Transverse colon (tissue), 4 donors: ENCODE measurements at regions not wholly inside any gene's neighbourhood (a gene's known extent, or its start where the extent isn't known, plus 50 kb on each side); places are given as distances from the start of the nearest gene placed in this dataset.

Experiments used
- POLR2A ChIP-seq: fragments of 450-650 bp; IDR thresholded peaks from one replicate; pipeline ENCODE4 v1.6.1; 2016; ENCODE audit warnings: antibody characterized with exemption, mild to moderate bottlenecking, moderate library complexity
- POLR2AphosphoS5 ChIP-seq, 3 donors: sonication (generic); formaldehyde crosslinking; IDR thresholded peaks; one replicate each; pipeline ENCODE4 v1.6.1; 2016; ENCODE audit warnings: antibody characterized with exemption in 3 of 3
- TF ChIP-seq, protein P1 (sequence below), 5 experiments: fragments of 200-600 bp in 3 of 5; fragments of 450-650 bp in 2 of 5; sonication (generic) in 3 of 5; IDR thresholded peaks; 1 replicate in 2 of 5; 2 replicates in 3 of 5; pipeline ENCODE4 v1.5.1; 2016 to 2017; ENCODE audit warnings: antibody characterized with exemption in 5 of 5, inconsistent platforms in 3 of 5, mild to moderate bottlenecking in 2 of 5, moderate library complexity in 1 of 5

DNA sequence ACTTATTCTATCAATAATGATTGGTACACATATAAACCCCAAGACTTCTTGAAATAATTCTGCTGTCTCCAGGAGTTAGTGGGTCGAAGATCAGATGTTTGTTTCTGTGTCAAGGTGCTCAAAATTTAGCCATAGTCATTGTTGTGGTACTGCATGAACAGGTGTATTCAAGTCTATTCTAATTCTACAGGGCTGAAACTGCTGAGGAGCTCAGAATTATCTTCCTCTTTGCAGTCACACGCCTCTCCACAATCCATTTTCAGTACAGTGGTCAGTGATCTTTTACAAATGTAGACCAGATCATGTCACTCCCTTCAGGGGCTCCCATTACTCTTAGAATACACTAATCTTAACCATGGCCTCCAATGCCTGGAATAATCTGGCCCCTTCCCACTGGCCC is 527.5 kb downstream of the NTRK3 start:
- TF ChIP-seq, protein P1, sequence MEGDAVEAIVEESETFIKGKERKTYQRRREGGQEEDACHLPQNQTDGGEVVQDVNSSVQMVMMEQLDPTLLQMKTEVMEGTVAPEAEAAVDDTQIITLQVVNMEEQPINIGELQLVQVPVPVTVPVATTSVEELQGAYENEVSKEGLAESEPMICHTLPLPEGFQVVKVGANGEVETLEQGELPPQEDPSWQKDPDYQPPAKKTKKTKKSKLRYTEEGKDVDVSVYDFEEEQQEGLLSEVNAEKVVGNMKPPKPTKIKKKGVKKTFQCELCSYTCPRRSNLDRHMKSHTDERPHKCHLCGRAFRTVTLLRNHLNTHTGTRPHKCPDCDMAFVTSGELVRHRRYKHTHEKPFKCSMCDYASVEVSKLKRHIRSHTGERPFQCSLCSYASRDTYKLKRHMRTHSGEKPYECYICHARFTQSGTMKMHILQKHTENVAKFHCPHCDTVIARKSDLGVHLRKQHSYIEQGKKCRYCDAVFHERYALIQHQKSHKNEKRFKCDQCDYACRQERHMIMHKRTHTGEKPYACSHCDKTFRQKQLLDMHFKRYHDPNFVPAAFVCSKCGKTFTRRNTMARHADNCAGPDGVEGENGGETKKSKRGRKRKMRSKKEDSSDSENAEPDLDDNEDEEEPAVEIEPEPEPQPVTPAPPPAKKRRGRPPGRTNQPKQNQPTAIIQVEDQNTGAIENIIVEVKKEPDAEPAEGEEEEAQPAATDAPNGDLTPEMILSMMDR (IDR thresholded peaks at IDR 0.05) = no peak
- TF ChIP-seq POLR2A (no peak), POLR2AphosphoS5 (IDR thresholded peaks at IDR 0.05) (no peak)
